Fibroblast of lung (primary cell): ENCODE measurements at regions not wholly inside any gene's neighbourhood (a gene's known extent, or its start where the extent isn't known, plus 50 kb on each side); places are given as distances from the start of the nearest gene placed in this dataset.

ENCODE experiments used
- CTCF ChIP-seq, 2 donors: IDR thresholded peaks in 1 of 2; conservative IDR thresholded peaks in 1 of 2; 1 replicate in 1 of 2; 2 replicates in 1 of 2; pipeline ENCODE4 v1.5.1; 2011 to 2012; ENCODE audit warnings: low read length in 2 of 2, control low read depth in 1 of 2, inconsistent platforms in 1 of 2, low read depth in 1 of 2, mild to moderate bottlenecking in 1 of 2
- EZH2 ChIP-seq: IDR thresholded peaks from 2 replicates; pipeline ENCODE4 v1.5.1; 2012; ENCODE audit warnings: low read length, control low read depth, mild to moderate bottlenecking; ENCODE audit errors: missing control alignments

DNA sequence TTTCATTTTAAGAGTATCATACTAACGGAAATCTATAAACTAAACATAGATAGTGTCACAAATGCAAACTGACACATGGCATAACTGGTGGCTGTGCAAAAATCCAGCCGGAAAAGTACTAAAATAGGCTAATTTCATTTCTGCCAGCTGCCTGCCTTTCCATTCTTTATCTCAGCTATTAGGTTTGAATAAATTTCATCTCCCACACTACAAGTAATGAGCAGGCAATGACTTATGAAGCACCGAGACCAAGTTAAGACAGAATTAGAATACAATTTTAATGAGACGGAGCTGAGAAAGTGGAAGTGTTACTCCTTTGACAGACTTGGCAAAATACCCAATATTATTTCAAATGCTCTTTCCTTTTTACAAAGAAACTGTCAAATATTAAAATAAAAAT, 258.8 kb upstream of the ZNF608 start:
- no peak for TF ChIP-seq CTCF (conservative IDR thresholded peaks at IDR 0.05 in 1 of 2, IDR thresholded peaks at IDR 0.05 in 1 of 2; ENCODE audit: low read depth in 1 of 2, low read length in 2 of 2)
- TF ChIP-seq EZH2: no peak
